HG03460 (cell line): ENCODE measurements at regions not wholly inside any gene's neighbourhood (a gene's known extent, or its start where the extent isn't known, plus 50 kb on each side); places are given as distances from the start of the nearest gene placed in this dataset.
A peak's percentile ranks its signal among the peaks of the same experiment; 100 is the strongest.

Source experiments
- ATAC-seq: cut with Tn5 transposase; IDR thresholded peaks from one replicate; pipeline ENCODE4 v1.9.1; 2021; ENCODE audit not compliant: unreplicated experiment

GRCh38 chr7:84336766-84337165 lies 142.2 kb upstream of the SEMA3A start:
- ATAC-seq: no peak

- peak; percentile 73 for ATAC-seq
Measured at GRCh38 chr7:84336303-84336702, 141.7 kb upstream of the SEMA3A start.

GRCh38 chr7:84331616-84332015 lies 137.0 kb upstream of the SEMA3A start:
- no peak for ATAC-seq

GRCh38 chr7:84328571-84328970 lies 134.0 kb upstream of the SEMA3A start:
- ATAC-seq: no peak

GRCh38 chr7:84324136-84324630 lies 129.6 kb upstream of the SEMA3A start:
- no peak for ATAC-seq

- ATAC-seq: no peak
Measured at GRCh38 chr7:84317536-84317935, 122.9 kb upstream of the SEMA3A start.

GRCh38 chr7:84314263-84314662 lies 119.7 kb upstream of the SEMA3A start:
- ATAC-seq: no peak

GRCh38 chr7:84304407-84304806 lies 109.8 kb upstream of the SEMA3A start:
- no peak for ATAC-seq

- ATAC-seq: no peak
Measured at GRCh38 chr7:84302949-84303348, 108.4 kb upstream of the SEMA3A start.

- no peak for ATAC-seq
Measured at GRCh38 chr7:84297616-84298015, 103.0 kb upstream of the SEMA3A start.

- ATAC-seq: no peak
Measured at GRCh38 chr7:84294847-84295455, 100.4 kb upstream of the SEMA3A start.

GRCh38 chr7:84294391-84294790 lies 99.8 kb upstream of the SEMA3A start:
- no peak for ATAC-seq

GRCh38 chr7:84291756-84292155 lies 97.2 kb upstream of the SEMA3A start:
- no peak for ATAC-seq

- no peak for ATAC-seq
Measured at GRCh38 chr7:84283798-84284197, 89.2 kb upstream of the SEMA3A start.

- ATAC-seq: no peak
Measured at GRCh38 chr7:84281518-84281917, 86.9 kb upstream of the SEMA3A start.

GRCh38 chr7:84277628-84278224 lies 83.1 kb upstream of the SEMA3A start:
- ATAC-seq: no peak

GRCh38 chr7:84274029-84274638 lies 79.5 kb upstream of the SEMA3A start:
- no peak for ATAC-seq

- no peak for ATAC-seq
Measured at GRCh38 chr7:84271543-84271942, 77.0 kb upstream of the SEMA3A start.

- no peak for ATAC-seq
Measured at GRCh38 chr7:84264396-84264795, 69.8 kb upstream of the SEMA3A start.

GRCh38 chr7:84263106-84263505 lies 68.5 kb upstream of the SEMA3A start:
- no peak for ATAC-seq

GRCh38 chr7:84261509-84261908 lies 66.9 kb upstream of the SEMA3A start:
- ATAC-seq: no peak

GRCh38 chr7:84258628-84259027 lies 64.0 kb upstream of the SEMA3A start:
- ATAC-seq: no peak
